ENCODE measurements at regions not wholly inside any gene's neighbourhood (a gene's known extent, or its start where the extent isn't known, plus 50 kb on each side); places are given as distances from the start of the nearest gene placed in this dataset.

DNA sequence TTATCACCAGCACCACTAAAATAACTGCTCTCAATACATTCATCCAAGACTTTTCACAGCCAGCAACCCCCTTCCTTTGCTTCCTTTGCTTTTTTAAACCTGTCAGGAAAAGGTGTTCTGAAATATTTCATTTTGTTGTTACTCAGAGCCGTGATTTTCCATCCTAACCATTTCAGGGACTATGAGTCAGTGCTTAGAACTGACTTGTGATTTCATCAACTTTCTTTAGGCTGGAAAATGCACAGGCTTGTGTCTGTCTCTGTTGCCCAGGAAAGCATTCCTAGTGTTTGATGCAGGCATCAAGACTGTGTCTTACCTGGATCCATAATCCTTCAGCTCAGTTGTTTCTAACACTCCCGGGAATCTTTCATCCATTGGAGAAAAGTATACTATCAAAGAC lies 805.6 kb downstream of the BRINP1 start:
- TF ChIP-seq, protein P1, sequence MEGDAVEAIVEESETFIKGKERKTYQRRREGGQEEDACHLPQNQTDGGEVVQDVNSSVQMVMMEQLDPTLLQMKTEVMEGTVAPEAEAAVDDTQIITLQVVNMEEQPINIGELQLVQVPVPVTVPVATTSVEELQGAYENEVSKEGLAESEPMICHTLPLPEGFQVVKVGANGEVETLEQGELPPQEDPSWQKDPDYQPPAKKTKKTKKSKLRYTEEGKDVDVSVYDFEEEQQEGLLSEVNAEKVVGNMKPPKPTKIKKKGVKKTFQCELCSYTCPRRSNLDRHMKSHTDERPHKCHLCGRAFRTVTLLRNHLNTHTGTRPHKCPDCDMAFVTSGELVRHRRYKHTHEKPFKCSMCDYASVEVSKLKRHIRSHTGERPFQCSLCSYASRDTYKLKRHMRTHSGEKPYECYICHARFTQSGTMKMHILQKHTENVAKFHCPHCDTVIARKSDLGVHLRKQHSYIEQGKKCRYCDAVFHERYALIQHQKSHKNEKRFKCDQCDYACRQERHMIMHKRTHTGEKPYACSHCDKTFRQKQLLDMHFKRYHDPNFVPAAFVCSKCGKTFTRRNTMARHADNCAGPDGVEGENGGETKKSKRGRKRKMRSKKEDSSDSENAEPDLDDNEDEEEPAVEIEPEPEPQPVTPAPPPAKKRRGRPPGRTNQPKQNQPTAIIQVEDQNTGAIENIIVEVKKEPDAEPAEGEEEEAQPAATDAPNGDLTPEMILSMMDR (IDR thresholded peaks at IDR 0.05) = no peak
- TF ChIP-seq POLR2A (IDR thresholded peaks at IDR 0.05) = no peak
